ENCODE measurements at regions not wholly inside any gene's neighbourhood (a gene's known extent, or its start where the extent isn't known, plus 50 kb on each side); places are given as distances from the start of the nearest gene placed in this dataset.

GRCh38 chr5:14090755-14091154 is 52.4 kb upstream of the TRIO start:
- DNase-seq, result no peak

DNA sequence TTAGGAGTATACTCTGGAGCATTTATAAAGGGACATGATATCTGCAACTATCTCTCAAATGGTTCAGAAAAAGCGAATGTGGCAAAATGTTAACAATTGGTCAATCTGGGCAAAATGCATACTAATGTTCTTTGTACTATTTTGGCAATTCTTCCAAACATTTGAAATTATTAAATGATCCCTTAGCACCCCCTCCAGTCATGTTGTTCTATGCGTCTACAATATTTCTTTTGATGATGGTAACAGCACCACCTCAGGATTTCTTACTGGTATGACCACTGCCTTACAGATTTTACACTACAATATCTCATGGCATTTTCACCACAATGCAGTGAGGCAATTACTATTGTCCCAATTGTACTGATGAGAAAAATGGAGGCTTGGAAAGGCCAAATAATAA is 52.9 kb upstream of the TRIO start:
- no peak for DNase-seq

- DNase-seq, result no peak
Measured at GRCh38 chr5:14089198-14089597, 53.9 kb upstream of the TRIO start.

GRCh38 chr5:14086261-14086660 is 56.9 kb upstream of the TRIO start:
- no peak for DNase-seq

DNA sequence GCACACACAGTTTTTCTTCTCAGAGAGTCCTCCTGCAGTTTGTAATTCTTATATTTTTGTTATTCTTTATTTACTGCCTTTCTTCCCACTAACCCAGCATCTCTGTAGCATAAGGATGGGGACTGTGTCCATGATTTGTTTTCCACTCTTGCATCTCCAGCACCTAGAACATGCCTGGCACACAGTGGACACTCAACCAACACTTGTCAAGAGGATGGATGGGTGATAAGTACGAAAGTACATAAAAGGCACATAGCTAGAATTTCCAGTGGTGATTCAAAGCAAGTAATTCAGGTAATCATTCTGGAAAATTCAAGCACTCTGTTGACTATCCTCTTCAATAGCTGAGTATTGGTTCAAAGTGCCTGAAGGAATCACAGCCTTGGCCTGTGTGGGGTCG is 60.2 kb upstream of the TRIO start:
- no peak for DNase-seq

DNA sequence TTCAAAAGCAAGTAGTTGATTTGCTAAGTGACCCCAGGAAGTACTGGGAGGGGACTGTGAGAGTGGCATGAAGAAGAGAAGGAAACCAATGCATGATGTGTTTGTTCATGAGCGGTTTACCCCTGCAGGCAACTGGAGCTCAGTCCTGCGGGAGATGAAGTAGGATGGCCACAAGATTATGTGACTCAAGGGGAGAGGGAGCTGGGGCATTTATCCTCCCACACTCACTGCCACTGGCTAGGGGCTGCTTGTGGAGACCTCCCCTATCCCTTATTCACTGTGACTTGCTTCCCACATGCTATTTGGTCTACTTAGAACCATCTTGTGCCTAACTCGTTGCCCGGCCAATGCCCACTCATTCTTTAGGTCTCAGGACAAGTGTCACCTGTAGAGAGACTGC is 60.6 kb upstream of the TRIO start:
- no peak for DNase-seq

GRCh38 chr5:14081791-14082190 is 61.4 kb upstream of the TRIO start:
- no peak for DNase-seq

DNA sequence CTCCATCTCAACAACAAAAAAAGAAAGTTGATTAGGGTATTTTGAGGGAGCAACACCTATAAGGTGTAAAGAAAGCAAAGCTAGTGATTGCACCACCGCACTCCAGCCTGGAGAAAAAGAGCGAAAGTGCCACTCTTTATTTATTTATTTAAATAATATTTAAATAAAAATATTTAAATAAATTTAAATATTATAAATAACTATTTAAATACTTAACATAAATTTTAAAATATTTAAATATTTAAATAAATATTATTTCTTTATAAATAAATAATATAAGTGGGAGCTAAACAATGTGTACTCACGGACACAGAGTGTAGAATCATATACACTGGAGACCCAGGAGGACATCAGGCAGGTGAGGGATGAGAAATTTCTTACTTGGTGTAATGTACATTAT is 64.4 kb upstream of the TRIO start:
- DNase-seq, result no peak

GRCh38 chr5:14077501-14077900 is 65.6 kb upstream of the TRIO start:
- no peak for DNase-seq

DNA sequence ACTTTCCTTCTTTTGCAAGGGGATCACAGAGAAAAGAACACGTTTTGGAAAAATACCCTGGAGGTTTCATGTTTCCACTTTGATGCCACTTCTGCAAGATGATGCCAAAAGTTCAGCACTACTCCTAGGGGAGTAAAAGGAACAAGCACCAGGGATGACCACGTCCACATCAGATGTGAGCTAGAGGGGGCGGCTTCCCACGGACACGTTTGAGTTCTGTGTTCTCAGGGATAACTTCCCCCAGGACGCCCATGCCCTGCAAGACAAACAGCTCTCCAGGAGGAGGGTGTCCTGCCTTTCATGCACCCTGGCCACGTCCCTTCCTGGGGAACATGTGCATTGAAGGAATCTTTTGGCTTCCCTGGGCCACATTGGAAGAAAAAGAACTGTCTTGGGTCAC is 66.6 kb upstream of the TRIO start:
- no peak for DNase-seq

- no peak for DNase-seq
Measured at GRCh38 chr5:14075937-14076336, 67.2 kb upstream of the TRIO start.

GRCh38 chr5:14071433-14071832 is 71.7 kb upstream of the TRIO start:
- no peak for DNase-seq

GRCh38 chr5:14069021-14069420 is 74.1 kb upstream of the TRIO start:
- DNase-seq, result no peak

GRCh38 chr5:14068136-14068535 is 75.0 kb upstream of the TRIO start:
- DNase-seq, result no peak

DNA sequence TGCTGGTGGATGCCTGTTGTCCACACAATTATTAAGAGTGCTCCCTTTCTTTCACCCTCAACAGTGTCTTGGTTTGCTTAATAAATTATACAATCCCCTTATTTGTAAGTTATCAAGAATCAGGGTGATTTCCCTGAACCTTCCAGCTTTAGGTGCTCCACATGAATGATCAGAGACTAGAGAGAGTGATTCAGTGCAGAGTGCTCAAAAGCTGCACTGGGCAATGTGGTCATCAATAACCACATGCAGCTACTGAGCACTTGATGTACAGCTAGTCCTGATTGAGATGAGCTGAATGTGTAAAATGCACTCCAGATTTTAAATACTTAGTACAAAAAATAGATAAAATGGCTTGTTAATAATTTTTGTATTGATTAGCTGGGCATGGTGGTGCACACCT is 76.8 kb upstream of the TRIO start:
- no peak for DNase-seq

GRCh38 chr5:14064841-14065240 is 78.3 kb upstream of the TRIO start:
- DNase-seq, result no peak

DNA sequence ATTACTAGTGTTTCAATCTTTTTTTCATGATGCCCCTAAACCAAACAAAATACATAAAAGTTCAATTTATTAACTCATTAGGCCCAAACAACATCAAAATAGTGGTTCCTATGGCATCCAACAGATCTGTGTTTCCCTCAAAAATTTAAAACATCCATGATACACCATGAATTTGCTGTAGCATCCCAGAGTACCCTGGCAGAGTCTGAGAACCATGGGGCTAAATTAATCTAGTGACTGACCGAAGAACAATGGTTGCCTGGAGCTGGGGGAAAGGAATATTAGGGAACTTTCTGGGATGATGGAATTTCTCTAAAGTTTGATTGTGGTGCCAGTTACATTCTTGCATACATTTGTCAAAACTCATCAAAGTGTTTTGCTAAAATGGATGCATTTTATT is 79.5 kb upstream of the TRIO start:
- DNase-seq, result no peak

DNA sequence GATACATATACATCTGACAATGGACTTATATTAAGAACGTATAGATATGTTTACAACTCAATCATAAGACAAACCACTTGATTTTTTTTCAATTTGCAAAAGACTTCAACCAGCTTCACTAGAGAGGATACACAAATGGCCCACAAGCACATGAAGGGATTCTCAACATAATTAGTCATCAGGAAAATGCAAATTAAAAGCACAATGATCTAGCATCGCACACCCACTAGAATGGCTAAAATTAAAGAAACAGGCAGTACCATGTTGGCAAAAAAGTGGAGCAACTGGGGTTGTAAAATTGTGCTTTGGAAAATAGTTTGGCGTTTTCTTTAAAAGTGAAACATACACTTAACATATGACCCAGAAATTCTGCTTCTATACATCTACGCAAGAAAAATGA is 80.0 kb upstream of the TRIO start:
- no peak for DNase-seq

DNA sequence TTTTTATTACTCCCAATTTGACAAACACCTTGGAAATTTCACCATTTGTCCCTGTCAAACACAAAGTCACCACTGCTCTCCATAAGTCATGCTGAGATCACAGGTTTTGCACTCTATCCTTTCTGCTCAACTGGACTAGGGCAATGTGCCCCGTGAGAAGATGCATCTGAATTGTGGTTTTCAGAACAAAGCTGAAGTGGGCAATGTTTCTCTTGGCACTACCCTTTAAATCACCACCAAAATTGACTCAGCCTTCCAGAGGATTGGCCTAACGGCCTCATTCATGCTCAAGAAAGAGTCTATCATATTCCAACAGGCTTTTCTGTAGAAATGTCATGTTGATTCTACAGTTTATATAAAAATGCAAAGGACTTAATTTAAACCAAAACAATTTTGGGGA is 81.0 kb upstream of the TRIO start:
- no peak for DNase-seq

DNA sequence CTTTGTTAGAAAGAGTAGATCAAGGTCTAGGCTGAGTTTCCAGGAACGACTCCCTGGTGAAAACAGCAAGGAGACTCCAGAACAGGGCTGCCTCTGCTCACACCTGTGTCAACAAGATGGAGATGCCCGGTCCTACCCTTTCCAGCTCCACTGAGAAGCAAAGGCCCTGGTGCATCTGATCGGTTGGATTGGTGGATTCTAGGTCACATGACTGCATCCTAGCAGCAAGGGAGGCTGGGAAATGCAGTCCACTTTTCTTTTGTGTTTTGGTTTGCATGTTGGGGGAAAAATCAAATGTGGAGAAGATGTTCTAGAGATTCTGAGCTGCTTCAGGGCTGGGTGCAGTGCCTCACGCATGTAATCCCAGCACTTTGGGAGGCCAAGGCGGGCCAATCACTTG is 82.0 kb upstream of the TRIO start:
- DNase-seq, result no peak

- no peak for DNase-seq
Measured at GRCh38 chr5:14060218-14060617, 82.9 kb upstream of the TRIO start.

- DNase-seq, result no peak
Measured at GRCh38 chr5:14059810-14060209, 83.3 kb upstream of the TRIO start.

DNA sequence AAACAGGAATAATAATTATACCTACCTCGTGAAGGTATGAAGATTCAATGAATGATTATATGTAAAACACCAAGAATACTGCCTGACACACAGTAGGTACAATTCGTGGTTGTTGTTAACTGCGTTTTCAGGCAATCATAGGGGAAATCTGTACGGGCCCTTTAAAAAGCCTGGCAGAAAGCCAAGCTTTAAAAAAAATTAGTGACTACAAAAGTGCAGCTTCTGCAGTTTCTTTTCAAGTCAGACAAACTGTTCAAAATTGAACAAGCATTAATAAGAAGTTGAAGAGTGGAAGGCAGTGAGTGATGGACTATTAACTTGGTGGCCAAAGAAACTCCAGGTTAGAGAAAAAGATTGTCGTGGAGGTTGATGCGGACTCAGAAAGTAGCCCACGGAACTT is 85.9 kb upstream of the TRIO start:
- no peak for DNase-seq

DNA sequence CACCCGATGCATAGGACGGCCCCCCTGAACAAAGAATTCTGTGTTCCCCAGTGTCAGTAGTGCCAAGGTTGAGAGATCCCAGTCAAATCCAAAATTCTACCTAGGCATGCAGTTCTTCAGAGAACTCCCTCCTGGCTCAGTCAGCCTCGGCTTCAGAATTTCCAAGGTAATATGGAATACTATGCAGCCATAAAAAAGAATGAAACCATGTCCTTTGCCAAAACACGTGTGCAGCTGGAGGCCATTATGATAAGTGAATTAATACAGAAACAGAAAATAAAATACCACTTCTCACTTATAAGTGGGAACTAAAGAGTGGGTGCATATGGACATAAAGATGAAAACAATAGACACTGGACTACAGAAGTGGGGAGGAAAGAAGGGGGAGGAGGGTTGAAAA is 87.1 kb upstream of the TRIO start:
- DNase-seq, result no peak

- no peak for DNase-seq
Measured at GRCh38 chr5:14054965-14055963, 87.9 kb upstream of the TRIO start.

Measured in activated T-cell treated with anti-CD3 and anti-CD28 coated beads, Interleukin-2, amount 50 U/mL, for 48 hours (primary cell).